ENCODE measurements at regions not wholly inside any gene's neighbourhood (a gene's known extent, or its start where the extent isn't known, plus 50 kb on each side); places are given as distances from the start of the nearest gene placed in this dataset.

DNA sequence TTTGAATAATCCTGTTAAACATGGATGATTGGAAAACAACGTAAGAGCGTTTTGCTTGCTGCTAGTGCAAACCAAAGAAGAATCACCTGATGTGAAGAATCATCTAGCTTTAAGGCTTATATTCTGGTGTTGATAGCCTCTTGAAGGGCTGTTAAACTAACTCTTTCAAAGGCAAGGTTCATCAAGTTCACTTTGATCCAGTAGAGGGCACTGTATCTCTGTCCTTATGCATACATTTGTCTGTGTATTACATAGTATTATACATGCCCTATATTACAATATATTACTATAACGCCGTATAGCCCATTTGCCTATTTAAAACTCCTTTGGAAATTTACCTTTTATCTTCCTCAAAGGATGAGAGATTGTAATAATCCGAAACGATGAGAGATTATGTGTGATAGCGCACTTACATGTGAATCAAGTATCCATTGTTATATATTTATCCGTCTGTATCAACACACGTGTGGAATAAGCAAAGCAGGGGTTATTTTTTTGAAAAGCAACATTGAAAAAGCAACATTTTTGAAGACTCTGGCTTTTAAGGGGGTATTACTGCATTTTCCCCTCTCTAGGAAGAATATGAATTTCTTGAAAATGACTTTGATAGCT, 50.8 kb upstream of the NRN1 start:
- TF ChIP-seq CTCF (conservative IDR thresholded peaks at IDR 0.05 in 1 of 2, IDR thresholded peaks at IDR 0.05 in 1 of 2; ENCODE audit: extremely low read depth in 1 of 2, insufficient read depth in 1 of 2, low read depth in 1 of 2, low read length in 2 of 2) (peak; percentile 62 to 65), EZH2 (IDR thresholded peaks at IDR 0.05; ENCODE audit: borderline replicate concordance, low read length) (no peak)
